GM23338 (cell line): ENCODE measurements at regions not wholly inside any gene's neighbourhood (a gene's known extent, or its start where the extent isn't known, plus 50 kb on each side); places are given as distances from the start of the nearest gene placed in this dataset.

ENCODE experiments used
- ATAC-seq: fragments of 200-7000 bp; cut with Tn5 transposase; 3 replicates; pipeline ENCODE4 v1.9.1; 2020
- DNase-seq: peaks from one replicate; pipeline ENCODE4 v3.0.0-alpha.2; 2015; ENCODE audit warnings: low spot score
- H2AFZ ChIP-seq: fragments of 200-600 bp; sonication (generic); 2 replicates; pipeline ENCODE4 v1.8.0; 2016; ENCODE audit warnings: antibody characterized with exemption, mild to moderate bottlenecking, moderate library complexity
- H3F3A ChIP-seq: fragments of 200-600 bp; sonication (generic); replicated peaks from 2 replicates; pipeline ENCODE4 v1.8.0; 2017; ENCODE audit warnings: antibody characterized with exemption, mixed run types, low read depth
- H3K27ac ChIP-seq: fragments of 200-600 bp; sonication (generic); 2 replicates; pipeline ENCODE4 v1.6.1; 2016; ENCODE audit warnings: low read depth
- H3K27me3 ChIP-seq: fragments of 200-600 bp; sonication (generic); 2 replicates; pipeline ENCODE4 v1.8.0; 2016; ENCODE audit warnings: mild to moderate bottlenecking, mixed run types, moderate library complexity; ENCODE audit not compliant: insufficient read depth
- H3K36me3 ChIP-seq: fragments of 200-600 bp; sonication (generic); 2 replicates; pipeline ENCODE4 v1.8.0; 2016; ENCODE audit warnings: mild to moderate bottlenecking; ENCODE audit not compliant: insufficient read depth
- H3K4me1 ChIP-seq: fragments of 200-600 bp; sonication (generic); 2 replicates; pipeline ENCODE4 v1.8.0; 2016; ENCODE audit warnings: mild to moderate bottlenecking, moderate library complexity; ENCODE audit not compliant: insufficient read depth
- H3K4me2 ChIP-seq: fragments of 200-600 bp; sonication (generic); 2 replicates; pipeline ENCODE4 v1.7.1; 2017; ENCODE audit warnings: mixed run types
- H3K4me3 ChIP-seq: fragments of 200-600 bp; sonication (generic); 2 replicates; pipeline ENCODE4 v1.6.1; 2016; ENCODE audit warnings: mixed run types
- H3K79me2 ChIP-seq: fragments of 200-600 bp; sonication (generic); replicated peaks from 2 replicates; pipeline ENCODE4 v1.8.0; 2017; ENCODE audit warnings: mild to moderate bottlenecking; ENCODE audit not compliant: insufficient read depth
- H3K9me2 ChIP-seq: fragments of 200-600 bp; sonication (generic); 2 replicates; pipeline ENCODE4 v1.8.0; 2017; ENCODE audit not compliant: insufficient read depth
- H4K20me1 ChIP-seq: fragments of 200-600 bp; sonication (generic); replicated peaks from 2 replicates; pipeline ENCODE4 v1.8.0; 2017; ENCODE audit warnings: mild to moderate bottlenecking; ENCODE audit not compliant: insufficient read depth
- H3K27ac Mint-ChIP-seq: 2 replicates; pipeline ENCODE4 v1.8.0; 2020; ENCODE audit warnings: inconsistent platforms, mild to moderate bottlenecking, moderate library complexity, mixed read lengths
- H3K27me3 Mint-ChIP-seq: 3 replicates; pipeline ENCODE4 v1.8.0; 2022; ENCODE audit warnings: low read depth, mild to moderate bottlenecking, moderate library complexity, mixed read lengths, inconsistent platforms; ENCODE audit not compliant: insufficient read depth, poor library complexity
- H3K36me3 Mint-ChIP-seq: 3 replicates; pipeline ENCODE4 v1.8.0; 2021; ENCODE audit warnings: low read depth, mild to moderate bottlenecking, inconsistent platforms, moderate library complexity, mixed read lengths
- H3K4me1 Mint-ChIP-seq: 3 replicates; pipeline ENCODE4 v1.8.0; 2020; ENCODE audit warnings: mild to moderate bottlenecking, inconsistent platforms, mixed read lengths
- H3K4me3 Mint-ChIP-seq: 3 replicates; pipeline ENCODE4 v1.8.0; 2021; ENCODE audit warnings: moderate library complexity, mild to moderate bottlenecking, inconsistent platforms, mixed read lengths
- H3K9me3 Mint-ChIP-seq: 3 replicates; pipeline ENCODE4 v1.8.0; 2020; ENCODE audit warnings: moderate library complexity, mild to moderate bottlenecking, inconsistent platforms, mixed read lengths
- CREB1 ChIP-seq: fragments of 250-450 bp; sonication (Bioruptor Pico); IDR thresholded peaks from 2 replicates; pipeline ENCODE4 v1.5.0; 2020; ENCODE audit warnings: low read depth, mild to moderate bottlenecking, moderate library complexity
- EZH2 ChIP-seq: fragments of 200-600 bp; sonication (generic); IDR thresholded peaks from one replicate; pipeline ENCODE4 v1.8.0; 2017; ENCODE audit warnings: antibody characterized with exemption, mild to moderate bottlenecking, low read depth; ENCODE audit not compliant: unreplicated experiment
- JUNB ChIP-seq: IDR thresholded peaks from one replicate; pipeline ENCODE4 v1.6.1; 2016; ENCODE audit warnings: antibody characterized with exemption; ENCODE audit not compliant: unreplicated experiment
- NANOG ChIP-seq: IDR thresholded peaks from 2 replicates; pipeline ENCODE4 v1.6.1; 2016; ENCODE audit warnings: antibody characterized with exemption, borderline replicate concordance
- REST ChIP-seq: IDR thresholded peaks from one replicate; pipeline ENCODE4 v1.6.1; 2018; ENCODE audit warnings: antibody characterized with exemption; ENCODE audit not compliant: unreplicated experiment
- STAT1 ChIP-seq: IDR thresholded peaks from one replicate; pipeline ENCODE4 v1.6.1; 2016; ENCODE audit warnings: antibody characterized with exemption; ENCODE audit not compliant: unreplicated experiment
- ZNF114 ChIP-seq: fragments of 250-450 bp; sonication (Bioruptor Pico); IDR thresholded peaks from 2 replicates; pipeline ENCODE4 v1.5.0; 2020; ENCODE audit warnings: mild to moderate bottlenecking, moderate library complexity
- ZNF331 ChIP-seq: fragments of 250-450 bp; sonication (Bioruptor Pico); IDR thresholded peaks from 2 replicates; pipeline ENCODE4 v1.5.0; 2020; ENCODE audit warnings: low read depth, mild to moderate bottlenecking, moderate library complexity
- TF ChIP-seq, protein P1 (sequence below): IDR thresholded peaks from 2 replicates; pipeline ENCODE4 v1.6.1; 2016; ENCODE audit warnings: antibody characterized with exemption
- TF ChIP-seq, protein P2 (sequence below): fragments of 250-450 bp; sonication (Bioruptor Pico); IDR thresholded peaks from 2 replicates; pipeline ENCODE4 v1.5.0; 2020; ENCODE audit warnings: mild to moderate bottlenecking, moderate library complexity
- TF ChIP-seq, protein P3 (sequence below), 2 experiments: fragments of 200-600 bp in 1 of 2; sonication (generic) in 1 of 2; conservative IDR thresholded peaks; 2 replicates each; pipeline versions ENCODE4 v1.5.1 to v1.6.1; 2016 to 2017; ENCODE audit warnings: antibody characterized with exemption in 2 of 2, low read depth in 2 of 2, mild to moderate bottlenecking in 2 of 2, moderate library complexity in 1 of 2

DNA sequence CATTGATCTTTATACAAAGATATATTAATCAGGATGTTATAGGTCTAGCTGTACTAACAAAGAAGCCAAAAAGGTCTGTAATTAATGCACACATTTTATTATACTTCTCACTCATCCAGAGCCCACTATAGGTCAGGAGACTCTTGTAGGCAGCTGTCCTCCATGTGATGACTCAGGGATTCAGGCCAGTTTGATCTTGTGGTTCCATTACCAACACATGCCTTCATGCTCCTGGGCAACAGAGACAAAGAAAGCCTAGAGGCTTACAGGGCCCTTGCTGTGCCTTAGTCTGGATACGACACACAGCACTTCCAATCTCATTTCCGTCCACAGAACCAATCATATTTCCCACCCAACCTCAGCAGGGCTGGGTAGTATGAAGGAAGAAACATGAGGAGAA lies 150.3 kb upstream of the NCAM1 start (continued):
- TF ChIP-seq JUNB, result no peak
- TF ChIP-seq, protein P1, sequence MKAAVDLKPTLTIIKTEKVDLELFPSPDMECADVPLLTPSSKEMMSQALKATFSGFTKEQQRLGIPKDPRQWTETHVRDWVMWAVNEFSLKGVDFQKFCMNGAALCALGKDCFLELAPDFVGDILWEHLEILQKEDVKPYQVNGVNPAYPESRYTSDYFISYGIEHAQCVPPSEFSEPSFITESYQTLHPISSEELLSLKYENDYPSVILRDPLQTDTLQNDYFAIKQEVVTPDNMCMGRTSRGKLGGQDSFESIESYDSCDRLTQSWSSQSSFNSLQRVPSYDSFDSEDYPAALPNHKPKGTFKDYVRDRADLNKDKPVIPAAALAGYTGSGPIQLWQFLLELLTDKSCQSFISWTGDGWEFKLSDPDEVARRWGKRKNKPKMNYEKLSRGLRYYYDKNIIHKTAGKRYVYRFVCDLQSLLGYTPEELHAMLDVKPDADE, result no peak
- no peak for TF ChIP-seq CREB1 (CRISPR knock-in tag)
- no peak for TF ChIP-seq ZNF331 (CRISPR knock-in tag)

GRCh38 chr11:112811783-112812182 lies 149.4 kb upstream of the NCAM1 start:
- no peaks in the 10 kb centered on the region for H3K36me3 Mint-ChIP-seq
- no peak overlapping the region for H3K4me2 ChIP-seq
- no peak overlapping the region for H3K27ac Mint-ChIP-seq
- no peak overlapping the region for H2AFZ ChIP-seq
- no peaks in the 10 kb centered on the region for H4K20me1 ChIP-seq
- H3K4me3 Mint-ChIP-seq, result no peak overlapping the region
- H3K9me3 Mint-ChIP-seq, result no peaks in the 10 kb centered on the region
- no peak overlapping the region for H3K4me3 ChIP-seq
- no peak for ATAC-seq
- peaks cover 18% of the 10 kb centered on the region for H3K9me2 ChIP-seq
- no peak overlapping the region for H3K27ac ChIP-seq
- no peaks in the 10 kb centered on the region for H3K27me3 ChIP-seq
- H3K4me1 Mint-ChIP-seq, result peaks cover 13% of the 10 kb centered on the region
- no peaks in the 10 kb centered on the region for H3K79me2 ChIP-seq
- no peaks in the 10 kb centered on the region for H3K36me3 ChIP-seq
- H3K4me1 ChIP-seq, result peaks cover 9% of the 10 kb centered on the region
- no peak for DNase-seq
- H3F3A ChIP-seq, result no peaks in the 10 kb centered on the region
- H3K27me3 Mint-ChIP-seq, result peaks cover under 1% of the 10 kb centered on the region
- TF ChIP-seq EZH2, result no peak
- TF ChIP-seq, protein P2, sequence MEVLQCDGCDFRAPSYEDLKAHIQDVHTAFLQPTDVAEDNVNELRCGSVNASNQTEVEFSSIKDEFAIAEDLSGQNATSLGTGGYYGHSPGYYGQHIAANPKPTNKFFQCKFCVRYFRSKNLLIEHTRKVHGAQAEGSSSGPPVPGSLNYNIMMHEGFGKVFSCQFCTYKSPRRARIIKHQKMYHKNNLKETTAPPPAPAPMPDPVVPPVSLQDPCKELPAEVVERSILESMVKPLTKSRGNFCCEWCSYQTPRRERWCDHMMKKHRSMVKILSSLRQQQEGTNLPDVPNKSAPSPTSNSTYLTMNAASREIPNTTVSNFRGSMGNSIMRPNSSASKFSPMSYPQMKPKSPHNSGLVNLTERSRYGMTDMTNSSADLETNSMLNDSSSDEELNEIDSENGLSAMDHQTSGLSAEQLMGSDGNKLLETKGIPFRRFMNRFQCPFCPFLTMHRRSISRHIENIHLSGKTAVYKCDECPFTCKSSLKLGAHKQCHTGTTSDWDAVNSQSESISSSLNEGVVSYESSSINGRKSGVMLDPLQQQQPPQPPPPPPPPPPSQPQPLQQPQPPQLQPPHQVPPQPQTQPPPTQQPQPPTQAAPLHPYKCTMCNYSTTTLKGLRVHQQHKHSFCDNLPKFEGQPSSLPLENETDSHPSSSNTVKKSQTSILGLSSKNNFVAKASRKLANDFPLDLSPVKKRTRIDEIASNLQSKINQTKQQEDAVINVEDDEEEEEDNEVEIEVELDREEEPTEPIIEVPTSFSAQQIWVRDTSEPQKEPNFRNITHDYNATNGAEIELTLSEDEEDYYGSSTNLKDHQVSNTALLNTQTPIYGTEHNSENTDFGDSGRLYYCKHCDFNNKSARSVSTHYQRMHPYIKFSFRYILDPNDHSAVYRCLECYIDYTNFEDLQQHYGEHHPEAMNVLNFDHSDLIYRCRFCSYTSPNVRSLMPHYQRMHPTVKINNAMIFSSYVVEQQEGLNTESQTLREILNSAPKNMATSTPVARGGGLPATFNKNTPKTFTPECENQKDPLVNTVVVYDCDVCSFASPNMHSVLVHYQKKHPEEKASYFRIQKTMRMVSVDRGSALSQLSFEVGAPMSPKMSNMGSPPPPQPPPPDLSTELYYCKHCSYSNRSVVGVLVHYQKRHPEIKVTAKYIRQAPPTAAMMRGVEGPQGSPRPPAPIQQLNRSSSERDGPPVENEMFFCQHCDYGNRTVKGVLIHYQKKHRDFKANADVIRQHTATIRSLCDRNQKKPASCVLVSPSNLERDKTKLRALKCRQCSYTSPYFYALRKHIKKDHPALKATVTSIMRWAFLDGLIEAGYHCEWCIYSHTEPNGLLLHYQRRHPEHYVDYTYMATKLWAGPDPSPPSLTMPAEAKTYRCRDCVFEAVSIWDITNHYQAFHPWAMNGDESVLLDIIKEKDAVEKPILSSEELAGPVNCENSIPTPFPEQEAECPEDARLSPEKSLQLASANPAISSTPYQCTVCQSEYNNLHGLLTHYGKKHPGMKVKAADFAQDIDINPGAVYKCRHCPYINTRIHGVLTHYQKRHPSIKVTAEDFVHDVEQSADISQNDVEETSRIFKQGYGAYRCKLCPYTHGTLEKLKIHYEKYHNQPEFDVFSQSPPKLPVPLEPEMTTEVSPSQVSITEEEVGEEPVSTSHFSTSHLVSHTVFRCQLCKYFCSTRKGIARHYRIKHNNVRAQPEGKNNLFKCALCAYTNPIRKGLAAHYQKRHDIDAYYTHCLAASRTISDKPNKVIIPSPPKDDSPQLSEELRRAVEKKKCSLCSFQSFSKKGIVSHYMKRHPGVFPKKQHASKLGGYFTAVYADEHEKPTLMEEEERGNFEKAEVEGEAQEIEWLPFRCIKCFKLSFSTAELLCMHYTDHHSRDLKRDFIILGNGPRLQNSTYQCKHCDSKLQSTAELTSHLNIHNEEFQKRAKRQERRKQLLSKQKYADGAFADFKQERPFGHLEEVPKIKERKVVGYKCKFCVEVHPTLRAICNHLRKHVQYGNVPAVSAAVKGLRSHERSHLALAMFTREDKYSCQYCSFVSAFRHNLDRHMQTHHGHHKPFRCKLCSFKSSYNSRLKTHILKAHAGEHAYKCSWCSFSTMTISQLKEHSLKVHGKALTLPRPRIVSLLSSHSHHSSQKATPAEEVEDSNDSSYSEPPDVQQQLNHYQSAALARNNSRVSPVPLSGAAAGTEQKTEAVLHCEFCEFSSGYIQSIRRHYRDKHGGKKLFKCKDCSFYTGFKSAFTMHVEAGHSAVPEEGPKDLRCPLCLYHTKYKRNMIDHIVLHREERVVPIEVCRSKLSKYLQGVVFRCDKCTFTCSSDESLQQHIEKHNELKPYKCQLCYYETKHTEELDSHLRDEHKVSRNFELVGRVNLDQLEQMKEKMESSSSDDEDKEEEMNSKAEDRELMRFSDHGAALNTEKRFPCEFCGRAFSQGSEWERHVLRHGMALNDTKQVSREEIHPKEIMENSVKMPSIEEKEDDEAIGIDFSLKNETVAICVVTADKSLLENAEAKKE (CRISPR knock-in tag), result no peak
- no peak for TF ChIP-seq NANOG
- TF ChIP-seq ZNF331 (CRISPR knock-in tag), result no peak
- no peak for TF ChIP-seq JUNB
- no peak for TF ChIP-seq STAT1
- TF ChIP-seq, protein P3, sequence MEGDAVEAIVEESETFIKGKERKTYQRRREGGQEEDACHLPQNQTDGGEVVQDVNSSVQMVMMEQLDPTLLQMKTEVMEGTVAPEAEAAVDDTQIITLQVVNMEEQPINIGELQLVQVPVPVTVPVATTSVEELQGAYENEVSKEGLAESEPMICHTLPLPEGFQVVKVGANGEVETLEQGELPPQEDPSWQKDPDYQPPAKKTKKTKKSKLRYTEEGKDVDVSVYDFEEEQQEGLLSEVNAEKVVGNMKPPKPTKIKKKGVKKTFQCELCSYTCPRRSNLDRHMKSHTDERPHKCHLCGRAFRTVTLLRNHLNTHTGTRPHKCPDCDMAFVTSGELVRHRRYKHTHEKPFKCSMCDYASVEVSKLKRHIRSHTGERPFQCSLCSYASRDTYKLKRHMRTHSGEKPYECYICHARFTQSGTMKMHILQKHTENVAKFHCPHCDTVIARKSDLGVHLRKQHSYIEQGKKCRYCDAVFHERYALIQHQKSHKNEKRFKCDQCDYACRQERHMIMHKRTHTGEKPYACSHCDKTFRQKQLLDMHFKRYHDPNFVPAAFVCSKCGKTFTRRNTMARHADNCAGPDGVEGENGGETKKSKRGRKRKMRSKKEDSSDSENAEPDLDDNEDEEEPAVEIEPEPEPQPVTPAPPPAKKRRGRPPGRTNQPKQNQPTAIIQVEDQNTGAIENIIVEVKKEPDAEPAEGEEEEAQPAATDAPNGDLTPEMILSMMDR (conservative IDR thresholded peaks at IDR 0.05; ENCODE audit: low read depth in 2 of 2), result no peak
- TF ChIP-seq, protein P1, result no peak
- TF ChIP-seq CREB1 (CRISPR knock-in tag), result no peak
- TF ChIP-seq REST, result no peak
- TF ChIP-seq ZNF114 (CRISPR knock-in tag), result no peak
